T follicular helper cell (primary cell): ENCODE measurements at regions not wholly inside any gene's neighbourhood (a gene's known extent, or its start where the extent isn't known, plus 50 kb on each side); places are given as distances from the start of the nearest gene placed in this dataset.

Experiments used
- DNase-seq: peaks from one replicate; pipeline ENCODE4 v3.0.0-alpha.2; 2020; ENCODE audit warnings: low read depth

DNA sequence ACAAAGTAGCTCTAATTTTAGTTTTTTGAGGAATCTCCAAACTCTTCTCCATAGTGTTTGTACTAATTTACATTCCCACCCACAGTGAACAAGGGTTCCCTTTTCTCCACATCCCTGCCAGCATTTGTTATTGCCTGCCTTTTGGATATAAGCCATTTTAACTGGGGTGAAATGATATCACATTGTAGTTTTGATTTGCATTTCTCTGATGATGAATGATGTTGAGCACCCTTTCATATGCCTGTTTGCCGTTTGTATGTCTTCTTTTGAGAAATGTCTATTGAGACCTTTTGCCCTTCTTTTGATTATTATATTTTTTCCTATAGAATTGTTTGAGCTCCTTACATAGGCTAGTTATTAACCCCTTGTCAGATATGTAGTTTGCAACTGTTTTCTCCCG lies 239.9 kb upstream of the TPM1 start:
- no peak for DNase-seq

DNA sequence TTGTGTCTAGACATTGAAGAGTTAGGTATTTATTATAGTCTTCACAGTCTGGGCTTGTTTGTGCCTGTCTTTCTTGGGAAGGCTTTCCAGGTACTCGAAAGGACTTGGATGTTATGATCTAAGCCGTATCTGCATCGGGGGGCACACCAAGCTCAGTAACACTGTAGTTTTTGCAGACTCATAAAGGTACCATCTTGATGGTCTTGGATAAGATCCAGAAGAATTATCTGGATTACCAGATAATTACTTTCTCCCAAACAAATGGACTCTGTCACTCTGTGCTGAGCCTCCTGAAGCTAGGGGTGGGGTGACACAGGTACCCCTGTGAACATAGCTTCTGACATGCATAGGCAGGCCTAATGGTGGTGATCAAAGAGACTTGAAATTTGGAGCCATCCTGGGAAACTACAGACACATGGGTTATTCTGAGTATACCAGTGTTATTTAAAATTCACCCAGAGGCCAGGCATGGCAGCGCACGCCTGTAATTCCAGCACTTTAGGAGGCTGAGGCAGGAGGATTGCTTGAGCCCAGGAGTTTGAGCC lies 238.6 kb upstream of the TPM1 start:
- no peak for DNase-seq

DNA sequence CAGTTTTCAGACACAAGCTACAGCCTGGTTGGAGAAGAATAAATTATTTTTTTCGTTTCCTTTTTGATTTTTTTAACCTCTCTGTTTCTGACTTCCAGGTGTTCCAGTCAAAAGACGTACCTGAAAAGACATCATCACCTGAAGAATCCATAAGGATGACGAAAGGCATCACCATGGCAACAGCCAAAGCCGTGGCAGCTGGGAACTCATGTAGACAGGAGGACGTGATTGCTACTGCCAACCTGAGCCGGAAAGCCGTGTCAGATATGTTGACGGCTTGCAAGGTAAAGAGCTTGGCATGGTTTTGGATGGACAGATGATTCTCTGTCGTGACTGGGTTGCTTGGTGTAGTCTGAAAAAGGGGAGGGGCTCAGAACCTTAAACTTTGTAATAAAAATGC lies 237.0 kb upstream of the TPM1 start:
- DNase-seq, result no peak

DNA sequence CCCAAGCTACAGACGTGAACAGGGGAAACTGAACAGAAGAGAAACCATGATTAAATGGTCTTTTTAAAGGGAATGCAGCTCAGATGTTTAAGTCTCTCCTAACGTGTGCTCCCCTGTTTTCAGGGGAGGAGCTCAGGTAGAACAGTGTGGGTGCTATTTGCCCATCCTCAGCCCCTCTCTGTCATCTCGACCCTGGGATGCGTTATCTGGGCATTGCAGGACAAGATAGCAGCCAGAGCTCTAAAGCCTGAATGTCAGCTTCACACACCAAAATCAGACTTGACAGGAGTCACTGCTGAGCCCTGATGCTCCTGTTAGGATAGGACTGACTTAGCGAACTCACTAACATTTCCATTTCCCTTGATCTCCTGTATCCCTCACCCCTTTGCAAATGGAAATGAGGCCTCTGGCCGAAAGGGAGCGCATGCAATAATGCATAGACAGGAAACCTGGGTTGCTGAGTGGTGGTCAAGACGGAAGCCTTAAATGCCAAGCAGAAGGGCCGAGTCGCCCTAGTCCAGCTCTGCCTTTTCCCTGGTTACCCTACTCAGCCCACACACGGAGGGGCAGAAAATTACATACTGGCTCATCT lies 234.9 kb upstream of the TPM1 start:
- DNase-seq, result no peak

DNA sequence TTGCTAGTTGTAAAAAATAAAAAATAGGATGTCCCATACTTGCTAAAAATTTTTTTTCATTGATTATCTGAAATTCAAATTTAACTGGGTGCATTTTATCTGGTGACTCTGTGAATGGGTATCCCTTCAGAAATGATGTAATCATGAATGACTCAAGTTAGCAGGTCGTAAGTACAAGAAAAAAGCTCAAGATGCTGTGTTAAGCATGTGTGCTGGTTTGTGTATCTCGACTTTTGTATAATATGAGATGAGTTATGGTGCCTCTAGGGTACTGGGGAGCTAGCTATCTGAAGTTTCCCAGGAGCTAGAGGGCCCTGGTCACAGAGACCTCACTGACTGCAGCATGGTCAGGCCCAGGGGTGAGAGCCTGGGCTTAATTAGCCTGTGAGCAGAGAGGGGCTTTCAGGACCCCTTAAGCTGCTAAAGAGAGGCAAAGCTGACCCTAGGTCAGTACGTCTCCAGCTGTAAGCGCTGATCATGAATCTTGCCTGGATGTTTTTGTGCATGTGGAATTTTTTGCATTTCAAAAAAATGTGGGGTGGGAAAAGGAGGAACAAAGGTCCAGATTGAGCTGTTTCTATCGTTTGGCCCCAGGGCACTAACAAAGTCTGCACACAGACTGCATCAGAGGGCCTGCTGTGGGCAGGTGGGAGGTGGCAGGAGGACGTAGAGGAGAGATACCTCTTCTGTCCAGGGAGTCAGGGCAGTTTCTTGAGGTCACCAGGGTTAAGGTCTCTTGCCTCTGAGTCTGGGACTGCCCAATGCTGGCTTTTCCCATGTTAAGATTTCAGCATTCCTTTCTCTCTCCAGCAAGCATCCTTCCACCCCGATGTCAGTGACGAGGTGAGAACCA lies 233.2 kb upstream of the TPM1 start:
- DNase-seq, result no peak

DNA sequence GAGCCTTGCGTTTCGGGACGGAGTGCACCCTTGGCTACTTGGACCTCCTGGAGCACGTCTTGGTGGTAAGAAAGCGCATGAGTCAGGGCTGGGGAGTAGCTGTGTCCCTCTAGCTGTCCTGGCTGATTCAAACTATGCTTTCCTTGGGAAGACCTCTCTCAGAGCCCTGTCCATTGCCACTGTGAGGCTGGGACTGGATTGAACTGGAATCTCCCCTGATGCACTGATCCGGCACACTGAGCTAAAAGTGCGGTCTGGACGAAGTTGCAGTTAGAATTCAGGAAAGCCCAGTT lies 232.6 kb upstream of the TPM1 start:
- DNase-seq, result no peak

DNA sequence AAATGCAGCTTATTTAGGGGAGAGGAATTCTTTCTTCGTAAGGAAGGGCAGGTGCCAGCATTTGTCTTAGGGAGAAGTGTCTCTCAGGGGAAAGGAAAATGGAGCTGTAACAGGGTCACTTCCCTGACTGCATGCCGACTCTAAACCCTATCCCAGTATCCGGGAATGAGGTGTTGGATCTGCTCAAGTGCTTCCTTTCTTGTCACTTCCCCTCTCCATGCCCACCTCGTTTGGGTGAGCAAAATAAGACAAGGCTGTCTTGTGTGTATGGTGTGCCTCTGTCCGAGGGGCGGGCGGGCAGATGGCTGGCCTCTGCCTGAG lies 230.1 kb upstream of the TPM1 start:
- DNase-seq, result no peak

DNA sequence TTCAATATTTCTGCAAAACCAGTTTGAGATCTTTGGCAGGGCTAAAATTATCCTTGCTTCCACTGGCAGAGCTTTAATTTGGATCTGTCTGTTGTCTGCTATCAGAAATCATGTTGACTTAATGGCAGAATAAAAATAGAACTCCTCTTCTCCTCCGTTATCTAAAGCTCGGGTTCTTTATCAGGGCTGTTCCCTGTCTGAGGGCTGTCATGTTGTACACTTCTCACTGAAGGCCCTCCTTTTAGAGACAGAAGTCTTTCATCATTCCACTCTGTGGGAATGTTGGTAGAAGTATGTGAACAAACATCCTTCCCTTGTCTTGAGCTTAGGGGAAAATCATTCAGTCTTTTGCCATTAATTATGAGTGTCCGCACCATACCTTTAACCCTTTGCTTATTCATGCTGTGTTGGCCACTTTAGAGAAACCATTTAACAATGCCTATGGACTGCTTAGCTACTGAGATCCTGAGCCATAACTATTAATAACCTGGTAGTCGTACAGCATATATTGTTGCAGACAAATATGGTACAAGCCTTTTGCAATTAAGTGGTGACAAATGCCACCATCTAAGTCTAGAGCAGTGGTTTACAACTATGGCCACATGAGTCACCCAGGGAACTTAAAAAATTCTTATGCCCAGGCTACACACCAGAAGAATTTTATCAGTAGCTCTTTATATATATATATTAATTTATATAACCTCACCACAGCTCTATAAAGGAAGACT lies 226.0 kb upstream of the TPM1 start:
- DNase-seq, result no peak

DNA sequence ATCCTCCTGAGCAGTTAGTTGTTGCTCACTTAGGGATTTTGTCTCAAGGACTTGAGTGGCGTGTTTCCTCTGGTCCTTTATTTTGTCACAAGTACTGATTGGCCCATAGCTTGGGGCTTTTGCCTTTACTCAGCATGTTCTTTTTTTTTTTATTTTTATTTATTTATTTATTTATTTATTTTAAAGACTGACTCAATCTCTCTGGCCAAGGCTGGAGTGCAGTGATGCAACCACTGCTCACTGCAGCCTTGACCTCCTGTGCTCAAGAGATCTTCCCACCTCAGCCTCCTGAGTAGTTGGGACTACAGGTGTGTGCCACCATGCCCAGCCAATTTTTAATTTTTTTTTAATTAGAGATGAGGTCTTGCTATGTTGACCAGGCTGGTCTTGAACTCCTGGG lies 223.9 kb upstream of the TPM1 start:
- no peak for DNase-seq

DNA sequence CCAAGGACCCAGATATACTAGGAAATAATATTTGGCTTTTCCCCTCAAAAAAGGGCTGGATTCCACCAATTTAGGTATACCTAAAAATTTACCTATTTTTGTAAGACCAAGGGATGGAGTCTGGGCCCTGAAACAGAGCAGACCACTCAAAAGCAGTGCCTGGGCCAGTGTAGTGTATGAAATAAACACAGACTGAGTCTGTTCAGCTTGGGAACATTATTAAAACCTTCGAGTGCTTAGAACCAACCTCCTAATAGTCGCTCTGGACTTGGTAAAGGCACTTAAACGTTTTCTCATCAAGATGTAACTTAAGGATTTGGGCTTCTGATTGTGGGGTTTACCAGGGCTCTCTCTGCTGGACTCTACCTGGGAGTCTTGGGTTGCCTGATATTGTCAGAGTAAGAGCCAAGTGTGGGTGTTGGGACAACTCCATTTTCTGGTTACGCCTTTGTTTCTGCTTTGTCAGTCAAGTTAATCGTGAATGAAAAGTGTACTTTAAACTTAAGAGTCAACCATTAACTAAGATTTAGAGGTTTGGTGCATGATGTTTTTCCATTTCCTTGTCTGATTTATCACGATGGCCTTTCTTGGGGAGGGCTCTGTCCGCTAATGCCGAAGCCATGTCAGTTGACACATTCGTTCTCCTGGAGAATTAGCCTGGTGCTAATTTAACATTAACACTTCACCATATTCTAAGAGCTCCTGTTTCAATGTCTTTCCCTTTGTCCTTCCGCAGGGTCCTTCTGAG lies 221.0 kb upstream of the TPM1 start:
- DNase-seq, result no peak

DNA sequence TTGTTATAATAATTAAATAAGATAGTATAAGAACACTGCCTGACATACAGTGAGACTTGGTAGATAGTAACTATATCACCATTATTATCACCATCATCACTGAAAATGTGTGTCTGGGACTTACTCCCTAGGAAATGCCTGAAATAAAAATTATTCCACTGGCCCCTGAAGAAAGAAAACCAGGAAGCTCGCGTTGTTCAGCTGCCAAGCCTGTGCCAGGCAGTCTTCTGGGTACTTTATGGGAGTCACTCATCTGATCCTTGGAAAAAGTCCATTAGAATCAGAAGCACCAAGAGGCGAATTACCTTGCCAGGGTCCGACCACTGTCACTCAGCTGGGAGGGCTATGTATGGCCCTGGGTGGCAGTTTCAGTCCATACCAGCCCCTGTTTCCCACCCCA lies 220.3 kb upstream of the TPM1 start:
- DNase-seq, result no peak

DNA sequence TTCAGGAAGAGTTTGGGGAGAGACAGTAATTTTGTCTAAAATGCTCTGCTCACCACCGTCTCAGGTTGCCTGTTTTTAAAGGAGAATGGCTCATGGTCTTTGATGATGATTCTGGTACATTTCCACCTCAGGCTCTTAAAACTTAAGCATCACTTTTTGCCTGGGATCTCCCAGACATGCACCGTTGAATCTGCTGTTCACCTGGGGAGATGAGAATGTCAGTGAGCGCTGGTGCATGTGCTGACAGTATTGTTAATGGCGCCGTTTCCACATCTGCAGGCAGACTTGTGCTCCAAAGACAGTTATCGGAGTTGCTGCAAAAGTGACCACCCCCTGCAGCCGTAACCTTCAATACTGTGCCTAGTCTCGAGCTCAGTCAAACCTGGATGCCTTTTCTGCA lies 219.0 kb upstream of the TPM1 start:
- no peak for DNase-seq

DNA sequence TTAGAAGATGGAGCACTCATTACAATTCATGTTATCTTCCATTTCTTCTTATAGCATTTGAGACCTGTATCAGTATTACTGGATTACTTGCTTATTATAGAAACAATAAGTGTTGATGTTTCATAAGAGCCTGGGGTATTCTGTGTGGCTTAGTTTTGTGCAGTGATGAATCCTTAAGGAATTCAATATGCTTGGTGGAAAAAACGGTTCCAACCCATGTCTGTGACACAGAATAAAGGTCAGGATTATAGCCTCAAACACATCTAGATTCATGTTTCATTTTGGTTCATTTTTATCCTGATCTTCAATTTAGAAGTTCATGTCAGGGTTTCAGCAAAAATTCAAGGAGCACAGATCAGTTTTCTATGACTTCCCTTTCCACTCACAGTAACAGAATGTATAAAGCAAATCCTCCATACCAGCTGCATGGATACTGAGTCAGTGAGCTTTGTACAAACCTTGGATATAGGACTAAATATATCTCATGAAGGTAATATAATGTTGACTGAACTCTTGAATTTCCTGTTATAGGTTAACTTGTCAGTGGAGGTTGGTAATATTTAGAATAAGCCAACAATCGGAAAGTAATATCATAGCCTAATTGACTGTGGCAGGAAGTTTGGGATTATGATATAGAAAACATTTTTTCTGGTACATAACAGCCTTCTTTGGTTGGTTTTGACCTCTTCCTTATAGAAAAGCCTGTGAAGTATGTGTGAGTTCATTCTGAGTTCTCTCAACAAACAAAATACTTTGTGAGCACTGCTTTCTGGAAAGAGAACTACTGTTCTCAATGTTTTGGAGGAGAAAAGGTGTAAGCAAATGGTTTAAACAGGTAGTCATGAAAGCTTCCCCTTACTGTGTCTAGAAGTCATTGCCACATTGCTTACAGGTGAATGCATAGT lies 218.2 kb upstream of the TPM1 start:
- DNase-seq, result no peak

DNA sequence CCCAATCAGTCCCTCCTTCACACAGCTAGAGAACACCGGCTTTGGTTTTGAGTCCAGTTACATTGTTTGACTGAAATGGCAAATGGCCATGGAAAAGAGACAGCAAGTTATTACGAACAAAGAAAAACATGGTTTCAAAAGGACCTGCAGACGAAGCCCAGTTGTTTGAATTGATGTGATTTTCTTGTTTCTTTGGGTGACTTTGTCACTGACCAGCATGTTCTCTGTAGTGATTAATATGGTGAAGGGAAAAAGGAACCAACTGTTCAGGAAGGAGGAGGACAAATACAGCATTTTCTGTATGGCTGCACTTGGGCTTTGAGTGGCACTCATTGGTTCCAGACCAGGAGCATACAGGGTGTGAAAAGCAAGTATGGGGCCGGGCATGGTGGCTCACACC lies 217.4 kb upstream of the TPM1 start:
- no peak for DNase-seq

DNA sequence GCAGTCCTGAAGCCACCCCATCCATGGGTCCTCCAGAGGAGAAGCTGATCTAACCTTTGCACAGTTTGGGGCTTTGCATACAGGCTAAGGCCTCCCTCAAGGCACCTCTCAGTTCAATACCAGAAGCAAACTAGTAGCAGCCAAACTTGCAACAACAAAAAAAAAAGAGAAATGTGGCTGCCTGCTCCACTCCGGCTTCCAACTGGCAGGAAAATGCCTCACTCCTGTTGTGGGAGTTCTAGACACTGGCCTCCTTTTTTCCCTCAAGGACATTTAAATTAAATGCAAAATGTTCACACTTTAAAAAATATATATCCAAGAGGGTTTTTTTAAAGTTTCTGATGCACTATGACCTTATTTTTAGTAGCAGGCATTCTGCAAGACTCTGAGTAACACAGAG lies 216.0 kb upstream of the TPM1 start:
- no peak for DNase-seq

DNA sequence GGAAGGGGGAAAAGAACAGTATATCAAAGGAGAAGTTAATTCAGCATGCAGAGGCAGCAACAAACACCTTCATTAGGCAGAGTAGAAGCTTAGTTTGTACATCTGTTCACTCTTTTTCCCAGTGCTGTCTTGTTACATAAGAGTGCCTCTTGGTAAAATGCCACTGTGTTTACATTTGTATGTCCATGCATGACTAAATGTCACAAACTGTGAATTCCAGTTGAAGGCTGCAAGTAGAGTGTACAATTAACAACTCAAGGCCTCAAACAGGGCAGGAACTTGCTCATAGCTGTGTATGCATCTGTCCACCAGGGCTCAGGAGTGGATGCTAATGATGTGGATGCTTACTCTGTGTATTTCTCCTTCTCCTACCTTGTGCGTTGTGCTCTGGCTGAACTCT lies 214.2 kb upstream of the TPM1 start:
- DNase-seq, result no peak

DNA sequence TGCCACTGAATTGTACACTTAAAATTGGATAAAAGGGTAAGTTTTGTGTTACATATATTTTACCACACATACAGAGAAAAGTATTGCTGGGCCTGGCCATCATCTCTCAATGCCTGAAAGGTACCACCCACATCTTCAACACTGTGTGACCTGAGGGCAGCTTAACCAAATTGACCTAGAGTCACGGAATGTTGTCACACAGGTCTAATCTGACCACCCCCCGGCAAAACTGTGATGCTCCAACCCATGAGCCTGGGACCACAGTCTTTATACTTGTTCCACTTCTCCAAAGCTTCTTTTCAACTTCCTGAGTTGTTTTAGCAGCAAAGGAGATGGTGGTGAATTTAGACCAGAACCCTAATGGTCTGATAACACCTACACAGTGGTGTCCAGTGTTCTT lies 210.3 kb upstream of the TPM1 start:
- DNase-seq, result no peak

DNA sequence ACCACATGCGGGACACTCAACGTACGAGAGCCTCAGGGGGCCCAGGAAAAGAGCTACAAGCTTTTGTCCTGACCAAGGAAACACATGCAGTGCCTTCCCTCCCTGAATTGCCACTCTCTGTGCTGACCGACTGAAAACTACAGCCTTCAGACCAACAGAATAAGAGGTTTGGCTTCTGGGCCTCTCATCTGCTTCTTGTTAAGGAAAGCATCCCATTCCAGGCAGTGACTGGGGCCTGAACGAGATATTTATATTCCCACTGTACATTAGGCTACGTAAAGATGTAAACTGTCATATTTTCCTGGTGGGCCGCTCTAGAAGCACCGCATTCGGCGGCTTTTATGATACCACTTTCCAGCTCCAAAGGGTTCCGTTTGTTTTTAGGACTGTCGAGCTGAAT lies 208.9 kb upstream of the TPM1 start:
- DNase-seq, result no peak

DNA sequence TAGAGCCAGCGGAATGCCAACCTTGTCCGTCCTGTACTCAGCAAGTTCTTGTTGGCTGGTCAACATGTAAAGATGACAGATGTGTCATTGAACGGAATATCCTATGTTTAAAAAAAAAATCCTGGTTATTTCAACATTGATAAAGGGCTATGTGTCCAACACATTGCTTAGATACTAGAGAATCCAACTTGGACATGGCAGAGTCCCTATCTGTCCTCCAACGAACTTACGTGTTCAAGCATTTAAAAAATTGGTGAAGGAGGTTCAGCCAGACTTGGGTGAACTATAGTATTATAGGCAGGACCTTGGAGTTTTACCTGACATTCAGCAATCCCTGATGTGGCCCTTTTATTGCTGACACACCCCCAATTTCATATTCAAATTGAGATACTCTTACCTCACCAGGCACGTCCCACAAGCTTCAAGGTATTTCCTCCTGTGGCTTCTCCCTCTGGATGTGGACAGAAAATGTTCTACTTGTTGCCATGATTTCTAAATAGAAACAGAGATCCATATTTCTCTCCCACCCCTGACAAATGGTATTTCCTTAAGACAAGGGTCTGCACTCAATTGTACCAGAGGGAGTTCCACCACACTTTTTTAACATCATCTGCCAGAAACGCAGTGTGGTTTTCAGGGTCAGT lies 207.7 kb upstream of the TPM1 start:
- DNase-seq, result no peak

DNA sequence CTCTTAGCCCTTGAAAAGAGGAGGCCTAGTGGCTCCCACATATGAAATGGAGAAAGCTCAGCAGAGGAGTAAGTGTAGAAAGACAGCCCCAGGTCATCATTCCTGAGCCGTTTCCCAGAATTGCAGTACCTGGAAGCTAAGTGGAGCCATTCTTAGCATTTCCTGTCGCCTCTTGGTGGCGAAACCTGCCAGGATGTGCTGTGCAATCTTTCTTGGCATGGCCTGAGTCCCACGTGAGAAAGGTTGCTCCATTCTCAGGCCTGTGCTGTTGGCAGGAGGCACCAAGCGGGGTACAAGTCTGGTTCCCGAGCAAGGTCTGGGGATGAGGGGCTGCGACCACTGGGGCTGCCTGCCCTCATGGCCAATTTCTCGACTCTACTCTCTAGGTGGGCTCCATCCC lies 207.2 kb upstream of the TPM1 start:
- DNase-seq, result no peak

DNA sequence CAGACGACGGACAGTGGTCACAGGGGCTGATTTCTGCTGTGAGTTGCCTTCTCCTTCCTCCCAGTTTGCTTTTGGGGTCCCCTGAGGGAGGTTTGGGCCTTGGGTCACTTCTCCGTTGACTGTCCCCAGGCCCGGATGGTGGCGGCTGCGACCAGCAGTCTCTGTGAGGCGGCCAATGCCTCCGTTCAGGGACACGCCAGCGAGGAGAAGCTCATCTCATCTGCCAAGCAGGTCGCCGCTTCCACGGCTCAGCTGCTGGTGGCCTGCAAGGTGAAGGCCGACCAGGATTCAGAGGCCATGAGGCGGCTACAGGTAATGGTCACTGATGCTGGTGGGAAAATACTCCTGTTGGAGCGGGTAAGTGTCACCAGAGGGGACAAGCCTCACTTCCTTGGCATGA lies 206.8 kb upstream of the TPM1 start:
- no peak for DNase-seq
